Tongue (tissue), 1 donor: ENCODE measurements at regions not wholly inside any gene's neighbourhood (a gene's known extent, or its start where the extent isn't known, plus 50 kb on each side); places are given as distances from the start of the nearest gene placed in this dataset.
"Not testable (repeated sequence)": the region's sequence is repeated elsewhere in the genome, so short reads cannot be mapped to it uniquely, and the experiment has no call there.

Experiments used
- DNase-seq: peaks from one replicate; pipeline ENCODE4 v3.0.0-alpha.2; 2015

GRCh38 chrX:13955975-13956374 lies 73.7 kb downstream of the GEMIN8 start:
- DNase-seq, result peak; percentile 38

GRCh38 chrX:13955095-13955647 lies 74.5 kb downstream of the GEMIN8 start:
- DNase-seq, result no peak

GRCh38 chrX:13952581-13952980 lies 77.1 kb downstream of the GEMIN8 start:
- DNase-seq, result no peak

GRCh38 chrX:13946223-13946622 lies 83.5 kb downstream of the GEMIN8 start:
- not testable (repeated sequence) for DNase-seq

- DNase-seq, result not testable (repeated sequence)
Observed at GRCh38 chrX:13945787-13946186, 83.9 kb downstream of the GEMIN8 start.

- DNase-seq, result no peak
Observed at GRCh38 chrX:13940671-13941070, 89.0 kb downstream of the GEMIN8 start.

GRCh38 chrX:13939741-13940597 lies 89.7 kb downstream of the GEMIN8 start:
- DNase-seq, result peak; percentile 40

GRCh38 chrX:13938829-13939530 lies 90.7 kb downstream of the GEMIN8 start:
- peak; percentile 25 for DNase-seq

- peak; percentile 66 for DNase-seq
Observed at GRCh38 chrX:13938051-13938828, 91.5 kb downstream of the GEMIN8 start.

- peak; percentile 45 for DNase-seq
Observed at GRCh38 chrX:13937370-13938050, 92.2 kb downstream of the GEMIN8 start.

- DNase-seq, result peak; percentile 6
Observed at GRCh38 chrX:13936521-13937225, 93.0 kb downstream of the GEMIN8 start.

- DNase-seq, result no peak
Observed at GRCh38 chrX:13934731-13935130, 95.0 kb downstream of the GEMIN8 start.

GRCh38 chrX:13933851-13934250 lies 95.8 kb downstream of the GEMIN8 start:
- no peak for DNase-seq

GRCh38 chrX:13933352-13933751 lies 96.3 kb downstream of the GEMIN8 start:
- DNase-seq, result no peak

- DNase-seq, result no peak
Observed at GRCh38 chrX:13932416-13932815, 97.3 kb downstream of the GEMIN8 start.

- no peak for DNase-seq
Observed at GRCh38 chrX:13927175-13927574, 102.5 kb downstream of the GEMIN8 start.

- DNase-seq, result no peak
Observed at GRCh38 chrX:13923845-13924244, 105.8 kb downstream of the GEMIN8 start.

GRCh38 chrX:13923289-13923688 lies 106.4 kb upstream of the GPM6B start:
- peak; percentile 49 for DNase-seq

GRCh38 chrX:13917507-13917906 lies 100.6 kb upstream of the GPM6B start:
- DNase-seq, result no peak

GRCh38 chrX:13911586-13911985 lies 94.7 kb upstream of the GPM6B start:
- no peak for DNase-seq

- DNase-seq, result peak; percentile 72
Observed at GRCh38 chrX:13906093-13906492, 89.2 kb upstream of the GPM6B start.
